ENCODE measurements at regions not wholly inside any gene's neighbourhood (a gene's known extent, or its start where the extent isn't known, plus 50 kb on each side); places are given as distances from the start of the nearest gene placed in this dataset.
"Not testable (repeated sequence)": the region's sequence is repeated elsewhere in the genome, so short reads cannot be mapped to it uniquely, and the experiment has no call there.

- no peak for DNase-seq
Measured at GRCh38 chr13:74771964-74772363, 637.8 kb upstream of the KLF12 start.

- no peak for DNase-seq
Measured at GRCh38 chr13:74770361-74770760, 636.2 kb upstream of the KLF12 start.

- no peak for DNase-seq
Measured at GRCh38 chr13:74769333-74769732, 635.1 kb upstream of the KLF12 start.

- DNase-seq, result no peak
Measured at GRCh38 chr13:74768521-74769085, 634.4 kb upstream of the KLF12 start.

- no peak for DNase-seq
Measured at GRCh38 chr13:74767050-74767449, 632.8 kb upstream of the KLF12 start.

- no peak for DNase-seq
Measured at GRCh38 chr13:74765955-74766354, 631.8 kb upstream of the KLF12 start.

- no peak for DNase-seq
Measured at GRCh38 chr13:74761801-74762757, 627.9 kb upstream of the KLF12 start.

GRCh38 chr13:74758188-74758587, 624.0 kb upstream of the KLF12 start:
- no peak for DNase-seq

GRCh38 chr13:74755065-74755464, 620.9 kb upstream of the KLF12 start:
- no peak for DNase-seq

GRCh38 chr13:74751739-74752138, 617.5 kb upstream of the KLF12 start:
- DNase-seq, result no peak

GRCh38 chr13:74747186-74747955, 613.2 kb upstream of the KLF12 start:
- DNase-seq, result no peak

- DNase-seq, result no peak
Measured at GRCh38 chr13:74743992-74744391, 609.8 kb upstream of the KLF12 start.

GRCh38 chr13:74741732-74742131, 607.5 kb upstream of the KLF12 start:
- DNase-seq, result no peak

GRCh38 chr13:74732736-74733385, 598.7 kb upstream of the KLF12 start:
- no peak for DNase-seq

GRCh38 chr13:74731731-74732130, 597.5 kb upstream of the KLF12 start:
- no peak for DNase-seq

GRCh38 chr13:74730556-74731331, 596.5 kb upstream of the KLF12 start:
- DNase-seq, result no peak

- DNase-seq, result no peak
Measured at GRCh38 chr13:74726206-74726605, 592.0 kb upstream of the KLF12 start.

GRCh38 chr13:74718232-74718842, 584.1 kb upstream of the KLF12 start:
- DNase-seq, result not testable (repeated sequence)

GRCh38 chr13:74715718-74716117, 581.5 kb upstream of the KLF12 start:
- no peak for DNase-seq

GRCh38 chr13:74710006-74710405, 575.8 kb upstream of the KLF12 start:
- DNase-seq, result no peak

GRCh38 chr13:74709226-74709625, 575.0 kb upstream of the KLF12 start:
- no peak for DNase-seq

GRCh38 chr13:74708629-74709028, 574.4 kb upstream of the KLF12 start:
- DNase-seq, result no peak

Measured in CD4-positive, alpha-beta T cell treated with Interleukin-6 for 4 hours (primary cell).